CD4-positive, alpha-beta T cell (primary cell): ENCODE measurements at regions not wholly inside any gene's neighbourhood (a gene's known extent, or its start where the extent isn't known, plus 50 kb on each side); places are given as distances from the start of the nearest gene placed in this dataset.

ENCODE experiments used
- ATAC-seq: fragments of 200-7000 bp; cut with Tn5 transposase; one replicate; pipeline ENCODE4 v1.10.0; 2022; ENCODE audit warnings: mild to moderate bottlenecking; ENCODE audit not compliant: poor library complexity
- CTCF ChIA-PET: fragments of 350-600 bp; sonication (Branson Sonifier 250); formaldehyde crosslinking; loops from one replicate; lab custom pipeline; 2021; ENCODE audit warnings: antibody characterized with exemption, inconsistent platforms; lab: Charles Lee
- POLR2A ChIA-PET: fragments of 350-600 bp; sonication (Branson Sonifier 250); formaldehyde crosslinking; loops from one replicate; lab custom pipeline; 2021; ENCODE audit warnings: antibody characterized with exemption, inconsistent platforms; lab: Charles Lee
- DNase-seq, 14 experiments: peaks; one replicate each; pipeline ENCODE4 v3.0.0-alpha.2; 2013 to 2020; ENCODE audit warnings: mixed read lengths in 2 of 14
- H3K27ac ChIP-seq, 2 donors: one replicate each; pipeline versions ENCODE4 v1.5.1 to v1.7.0; 2013; ENCODE audit warnings: low read length in 2 of 2, low read depth in 1 of 2, mild to moderate bottlenecking in 1 of 2
- H3K27me3 ChIP-seq, 2 experiments: 1 replicate in 1 of 2; 2 replicates in 1 of 2; pipeline versions ENCODE4 v1.6.1 to v1.7.0; 2013; ENCODE audit warnings: low read length in 2 of 2, control low read depth in 1 of 2, mild to moderate bottlenecking in 1 of 2, moderate library complexity in 1 of 2; ENCODE audit not compliant: insufficient read depth in 2 of 2, control insufficient read depth in 1 of 2
- H3K36me3 ChIP-seq: one replicate; pipeline ENCODE4 v1.6.1; 2013; ENCODE audit warnings: low read length, control low read depth; ENCODE audit not compliant: insufficient read depth
- H3K4me1 ChIP-seq: one replicate; pipeline ENCODE4 v1.6.1; 2013; ENCODE audit warnings: low read length, control low read depth; ENCODE audit not compliant: insufficient read depth
- H3K4me3 ChIP-seq: one replicate; pipeline ENCODE4 v1.5.1; 2013; ENCODE audit warnings: mild to moderate bottlenecking, low read length, moderate library complexity
- H3K9me3 ChIP-seq, 2 experiments: 1 replicate in 1 of 2; 2 replicates in 1 of 2; pipeline versions ENCODE4 v1.6.1 to v1.7.0; 2013; ENCODE audit warnings: low read length in 2 of 2, mild to moderate bottlenecking in 2 of 2, control low read depth in 1 of 2, moderate library complexity in 1 of 2; ENCODE audit not compliant: control insufficient read depth in 1 of 2, insufficient read depth in 1 of 2
- H3K27ac Mint-ChIP-seq: one replicate; pipeline ENCODE4 v1.8.0; 2020; ENCODE audit warnings: mixed read lengths
- H3K27me3 Mint-ChIP-seq: one replicate; pipeline ENCODE4 v1.8.0; 2021; ENCODE audit warnings: mixed read lengths
- H3K36me3 Mint-ChIP-seq: one replicate; pipeline ENCODE4 v1.8.0; 2021; ENCODE audit warnings: low read depth, mixed read lengths
- H3K4me1 Mint-ChIP-seq: one replicate; pipeline ENCODE4 v1.8.0; 2021; ENCODE audit warnings: low read depth, mixed read lengths
- H3K4me3 Mint-ChIP-seq: one replicate; pipeline ENCODE4 v1.8.0; 2020; ENCODE audit warnings: mild to moderate bottlenecking, mixed read lengths
- H3K9me3 Mint-ChIP-seq: one replicate; pipeline ENCODE4 v1.8.0; 2020; ENCODE audit warnings: mixed read lengths
- CTCF ChIP-seq: fragments of 200-600 bp; IDR thresholded peaks from one replicate; pipeline ENCODE4 v1.8.0; 2022; ENCODE audit warnings: antibody characterized with exemption, mild to moderate bottlenecking
- intact Hi-C, 2 experiments: fragments of 100-400 bp; cut with DNase I in 1 of 2; cut with micrococcal nuclease in 1 of 2; formaldehyde crosslinking; loops; one replicate each; pipeline versions ENCODE4 v1.15.1 to v1.9.0; 2023 to 2025; cut with DNase I, micrococcal nuclease

GRCh38 chr15:48029642-48030041 is 91.1 kb upstream of the SLC24A5 start:
- no peaks in the 10 kb centered on the region for H3K36me3 ChIP-seq
- DNase-seq (no peak), ATAC-seq (no peak)
- CTCF ChIA-PET = no interaction called here
- no peaks in the 10 kb centered on the region for H3K4me1 Mint-ChIP-seq
- H3K9me3 ChIP-seq = no peaks in the 10 kb centered on the region
- peaks cover 25% of the 10 kb centered on the region for H3K27me3 Mint-ChIP-seq
- intact Hi-C loops = no loop called here
- no peaks in the 10 kb centered on the region for H3K4me1 ChIP-seq
- H3K4me3 Mint-ChIP-seq = no peak overlapping the region
- H3K27ac ChIP-seq = no peak overlapping the region
- no peaks in the 10 kb centered on the region for H3K36me3 Mint-ChIP-seq
- H3K27me3 ChIP-seq = no peaks in the 10 kb centered on the region
- no peak overlapping the region for H3K27ac Mint-ChIP-seq
- H3K4me3 ChIP-seq = no peak overlapping the region
- H3K9me3 Mint-ChIP-seq = no peaks in the 10 kb centered on the region
- no peak for TF ChIP-seq CTCF
- POLR2A ChIA-PET = no interaction called here

DNA sequence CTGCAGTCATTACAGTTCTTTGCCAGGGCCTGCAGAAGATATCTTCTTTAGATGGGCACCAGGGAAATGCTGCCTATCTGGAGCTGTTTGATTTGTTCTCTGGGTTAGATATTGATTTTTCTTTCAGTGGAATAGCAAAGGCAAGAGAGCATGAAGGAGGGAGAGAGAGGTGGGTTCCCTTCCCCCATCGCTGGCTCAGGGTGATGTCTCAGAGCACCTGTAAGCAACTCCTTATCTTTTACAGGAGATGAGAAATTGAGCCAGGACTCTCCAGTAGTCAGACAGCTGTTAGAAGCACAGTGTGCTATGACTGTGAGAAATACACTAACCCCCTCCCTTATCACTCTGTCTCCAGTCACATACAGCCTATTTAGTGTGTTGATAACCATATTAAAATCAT is 89.3 kb upstream of the SLC24A5 start:
- H3K9me3 ChIP-seq = no peaks in the 10 kb centered on the region
- no peaks in the 10 kb centered on the region for H3K36me3 Mint-ChIP-seq
- H3K27ac Mint-ChIP-seq = no peak overlapping the region
- no peaks in the 10 kb centered on the region for H3K27me3 ChIP-seq
- no peak for TF ChIP-seq CTCF
- ATAC-seq (no peak), DNase-seq (no peak)
- no peaks in the 10 kb centered on the region for H3K9me3 Mint-ChIP-seq
- POLR2A ChIA-PET = no interaction called here
- H3K27ac ChIP-seq = no peak overlapping the region
- CTCF ChIA-PET = no interaction called here
- H3K4me3 Mint-ChIP-seq = no peak overlapping the region
- no peaks in the 10 kb centered on the region for H3K4me1 ChIP-seq
- H3K4me3 ChIP-seq = no peak overlapping the region
- no peaks in the 10 kb centered on the region for H3K36me3 ChIP-seq
- no peaks in the 10 kb centered on the region for H3K4me1 Mint-ChIP-seq
- intact Hi-C loops = no loop called here
- H3K27me3 Mint-ChIP-seq = peaks cover 32% of the 10 kb centered on the region

DNA sequence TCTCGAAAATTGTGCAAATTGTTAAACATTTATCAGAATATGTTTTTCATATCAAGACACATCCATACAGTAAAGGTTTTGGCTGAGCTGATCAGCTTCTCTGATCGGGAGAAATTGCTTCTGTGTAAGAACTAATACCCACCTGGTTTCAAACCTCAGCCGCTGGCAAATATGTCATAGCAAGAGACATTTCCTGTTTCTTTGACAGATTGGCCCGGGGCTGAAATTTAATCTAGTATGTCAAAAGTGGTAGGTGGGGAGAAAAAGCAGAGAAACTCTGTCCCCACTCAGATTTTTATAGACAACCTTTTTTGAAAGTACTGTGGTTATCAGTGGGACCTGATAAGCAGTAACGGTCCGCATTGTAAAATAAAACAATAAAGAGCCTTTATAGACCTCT is 88.8 kb upstream of the SLC24A5 start:
- DNase-seq (no peak), ATAC-seq (no peak)
- Histone ChIP-seq H3K27me3 (no peaks in the 10 kb centered on the region), H3K27ac (no peak overlapping the region), H3K36me3 (no peaks in the 10 kb centered on the region), H3K9me3 (no peaks in the 10 kb centered on the region), H3K4me1 (no peaks in the 10 kb centered on the region), H3K4me3 (no peak overlapping the region)
- Mint-ChIP-seq H3K9me3 (no peaks in the 10 kb centered on the region), H3K36me3 (no peaks in the 10 kb centered on the region), H3K27me3 (peaks cover 33% of the 10 kb centered on the region), H3K27ac (no peak overlapping the region), H3K4me1 (no peaks in the 10 kb centered on the region), H3K4me3 (no peak overlapping the region)
- TF ChIP-seq CTCF = no peak
- POLR2A ChIA-PET = no interaction called here
- CTCF ChIA-PET = no interaction called here
- intact Hi-C loops = no loop called here
